Fibroblast of lung (primary cell): ENCODE measurements at regions not wholly inside any gene's neighbourhood (a gene's known extent, or its start where the extent isn't known, plus 50 kb on each side); places are given as distances from the start of the nearest gene placed in this dataset.

Source experiments
- DNase-seq, 2 donors: peaks; one replicate each; pipeline versions ENCODE4 v3.0.0 to v3.0.0-alpha.2; 2010; ENCODE audit warnings: low read depth in 2 of 2
- H2AFZ ChIP-seq: 2 replicates; pipeline ENCODE4 v1.5.1; 2012; ENCODE audit warnings: low read length, control low read depth, inconsistent platforms
- H3K27ac ChIP-seq: 2 replicates; pipeline ENCODE4 v1.5.1; 2011; ENCODE audit warnings: low read length, control low read depth; ENCODE audit not compliant: insufficient read depth
- H3K27me3 ChIP-seq: 2 replicates; pipeline ENCODE4 v1.5.1; 2011; ENCODE audit warnings: mild to moderate bottlenecking, low read length; ENCODE audit not compliant: control insufficient read depth, insufficient read depth
- H3K36me3 ChIP-seq: 2 replicates; pipeline ENCODE4 v1.5.1; 2011; ENCODE audit warnings: low read length; ENCODE audit not compliant: control insufficient read depth, insufficient read depth
- H3K4me1 ChIP-seq: 2 replicates; pipeline ENCODE4 v1.5.1; 2011; ENCODE audit warnings: low read length; ENCODE audit not compliant: control insufficient read depth, insufficient read depth; ENCODE audit errors: extremely low read depth
- H3K4me2 ChIP-seq: 2 replicates; pipeline ENCODE4 v1.5.1; 2011; ENCODE audit warnings: low read length, control low read depth; ENCODE audit not compliant: insufficient read depth; ENCODE audit errors: extremely low read depth
- H3K4me3 ChIP-seq, 4 experiments: fragments of 200-600 bp in 1 of 4; sonication (generic) in 1 of 4; replicated peaks in 1 of 4; 2 replicates each; pipeline ENCODE4 v1.5.1; 2011 to 2016; ENCODE audit warnings: low read length in 4 of 4, low read depth in 3 of 4, mild to moderate bottlenecking in 3 of 4, control low read depth in 2 of 4, inconsistent platforms in 1 of 4, mixed read lengths in 1 of 4; ENCODE audit not compliant: insufficient read depth in 1 of 4; ENCODE audit errors: control extremely low read depth in 1 of 4
- H3K79me2 ChIP-seq: 2 replicates; pipeline ENCODE4 v1.5.1; 2012; ENCODE audit warnings: mild to moderate bottlenecking, low read length, inconsistent platforms; ENCODE audit not compliant: control insufficient read depth, insufficient read depth
- H3K9ac ChIP-seq: 2 replicates; pipeline ENCODE4 v1.5.1; 2011; ENCODE audit warnings: mild to moderate bottlenecking, low read length, control low read depth; ENCODE audit not compliant: insufficient read depth
- H3K9me3 ChIP-seq: 2 replicates; pipeline ENCODE4 v1.5.1; 2012; ENCODE audit warnings: low read depth, low read length; ENCODE audit not compliant: control insufficient read depth, insufficient read depth
- H4K20me1 ChIP-seq: 2 replicates; pipeline ENCODE4 v1.5.1; 2011; ENCODE audit warnings: low read length; ENCODE audit not compliant: control insufficient read depth, insufficient read depth; ENCODE audit errors: extremely low read depth
- EZH2 ChIP-seq: IDR thresholded peaks from 2 replicates; pipeline ENCODE4 v1.5.1; 2012; ENCODE audit warnings: low read length, control low read depth, mild to moderate bottlenecking; ENCODE audit errors: missing control alignments
- TF ChIP-seq, protein P1 (sequence below), 2 donors: IDR thresholded peaks in 1 of 2; conservative IDR thresholded peaks in 1 of 2; 1 replicate in 1 of 2; 2 replicates in 1 of 2; pipeline ENCODE4 v1.5.1; 2011 to 2012; ENCODE audit warnings: low read length in 2 of 2, control low read depth in 1 of 2, inconsistent platforms in 1 of 2, low read depth in 1 of 2, mild to moderate bottlenecking in 1 of 2

DNA sequence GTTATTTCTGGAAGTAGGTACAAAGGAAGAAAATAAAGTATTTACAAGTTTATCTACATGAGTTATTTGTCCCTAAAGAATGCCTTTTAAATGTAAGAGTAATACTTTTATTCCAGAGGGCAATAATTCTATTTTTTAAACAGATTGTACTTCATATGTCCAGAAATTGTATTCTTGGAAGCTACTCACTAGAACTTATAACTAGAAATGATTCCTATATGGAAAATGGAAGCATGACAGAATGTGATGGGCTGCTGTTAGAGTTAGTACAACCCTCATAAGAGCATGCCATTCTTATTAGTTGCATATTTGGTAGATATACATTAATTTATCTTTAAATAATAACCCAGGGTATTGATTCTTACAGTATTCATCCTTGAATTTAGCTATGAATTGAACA lies 362.0 kb downstream of the FSIP2 start:
- no peak overlapping the region for H3K4me3 ChIP-seq
- H3K27ac ChIP-seq: no peak overlapping the region
- TF ChIP-seq EZH2: no peak
- TF ChIP-seq, protein P1, sequence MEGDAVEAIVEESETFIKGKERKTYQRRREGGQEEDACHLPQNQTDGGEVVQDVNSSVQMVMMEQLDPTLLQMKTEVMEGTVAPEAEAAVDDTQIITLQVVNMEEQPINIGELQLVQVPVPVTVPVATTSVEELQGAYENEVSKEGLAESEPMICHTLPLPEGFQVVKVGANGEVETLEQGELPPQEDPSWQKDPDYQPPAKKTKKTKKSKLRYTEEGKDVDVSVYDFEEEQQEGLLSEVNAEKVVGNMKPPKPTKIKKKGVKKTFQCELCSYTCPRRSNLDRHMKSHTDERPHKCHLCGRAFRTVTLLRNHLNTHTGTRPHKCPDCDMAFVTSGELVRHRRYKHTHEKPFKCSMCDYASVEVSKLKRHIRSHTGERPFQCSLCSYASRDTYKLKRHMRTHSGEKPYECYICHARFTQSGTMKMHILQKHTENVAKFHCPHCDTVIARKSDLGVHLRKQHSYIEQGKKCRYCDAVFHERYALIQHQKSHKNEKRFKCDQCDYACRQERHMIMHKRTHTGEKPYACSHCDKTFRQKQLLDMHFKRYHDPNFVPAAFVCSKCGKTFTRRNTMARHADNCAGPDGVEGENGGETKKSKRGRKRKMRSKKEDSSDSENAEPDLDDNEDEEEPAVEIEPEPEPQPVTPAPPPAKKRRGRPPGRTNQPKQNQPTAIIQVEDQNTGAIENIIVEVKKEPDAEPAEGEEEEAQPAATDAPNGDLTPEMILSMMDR (conservative IDR thresholded peaks at IDR 0.05 in 1 of 2, IDR thresholded peaks at IDR 0.05 in 1 of 2; ENCODE audit: low read depth in 1 of 2, low read length in 2 of 2): no peak
- no peaks in the 10 kb centered on the region for H3K4me1 ChIP-seq
- H2AFZ ChIP-seq: no peak overlapping the region
- no peaks in the 10 kb centered on the region for H3K27me3 ChIP-seq
- no peaks in the 10 kb centered on the region for H3K79me2 ChIP-seq
- H3K9me3 ChIP-seq: no peaks in the 10 kb centered on the region
- no peak overlapping the region for H3K9ac ChIP-seq
- no peaks in the 10 kb centered on the region for H3K36me3 ChIP-seq
- no peak overlapping the region for H3K4me2 ChIP-seq
- DNase-seq: no peak
- H4K20me1 ChIP-seq: no peaks in the 10 kb centered on the region

DNA sequence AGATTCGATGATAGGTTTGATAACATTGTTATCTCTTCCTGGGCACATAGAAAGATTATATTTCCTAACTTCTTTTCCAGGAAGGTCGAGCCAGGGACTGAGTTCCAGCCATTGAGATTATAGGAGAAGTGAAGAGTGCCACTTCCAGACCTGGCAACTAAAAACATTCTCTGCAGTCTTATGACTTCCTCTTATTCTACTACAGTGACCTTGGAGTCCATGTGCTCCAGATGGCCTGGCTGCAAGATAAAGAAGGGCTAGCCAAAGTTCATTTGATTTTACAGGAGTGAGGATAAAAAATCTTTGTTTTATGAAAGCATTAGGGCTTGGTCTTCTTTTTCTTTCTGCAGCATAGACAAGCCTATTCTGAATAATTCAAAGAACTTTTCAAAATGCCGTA lies 363.0 kb downstream of the FSIP2 start:
- no peaks in the 10 kb centered on the region for H3K36me3 ChIP-seq
- H3K79me2 ChIP-seq: no peaks in the 10 kb centered on the region
- no peak overlapping the region for H2AFZ ChIP-seq
- TF ChIP-seq, protein P1 (conservative IDR thresholded peaks at IDR 0.05 in 1 of 2, IDR thresholded peaks at IDR 0.05 in 1 of 2; ENCODE audit: low read depth in 1 of 2, low read length in 2 of 2): no peak
- TF ChIP-seq EZH2: no peak
- DNase-seq: no peak
- H3K4me3 ChIP-seq: no peak overlapping the region
- H3K4me2 ChIP-seq: no peak overlapping the region
- no peaks in the 10 kb centered on the region for H4K20me1 ChIP-seq
- no peaks in the 10 kb centered on the region for H3K4me1 ChIP-seq
- no peak overlapping the region for H3K27ac ChIP-seq
- no peak overlapping the region for H3K9ac ChIP-seq
- H3K27me3 ChIP-seq: no peaks in the 10 kb centered on the region
- H3K9me3 ChIP-seq: no peaks in the 10 kb centered on the region

DNA sequence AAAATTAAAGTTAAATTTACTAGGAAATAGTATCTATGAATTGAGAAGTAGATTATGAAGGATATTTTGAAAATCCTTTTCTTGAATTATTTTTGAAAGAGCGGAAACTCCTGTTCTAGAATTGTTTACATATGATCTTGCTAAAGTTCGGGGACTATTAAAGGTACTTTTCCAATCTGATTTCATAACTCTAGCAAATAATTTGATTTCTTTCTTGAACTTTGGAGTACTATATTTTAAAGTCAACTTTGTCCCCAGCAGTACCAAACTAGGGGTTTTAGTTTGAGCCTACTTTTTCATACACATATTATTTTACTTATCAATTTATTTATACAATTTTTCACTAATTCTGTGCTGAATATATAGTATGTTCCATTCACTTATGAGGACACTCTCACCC lies 364.7 kb downstream of the FSIP2 start:
- no peaks in the 10 kb centered on the region for H3K27me3 ChIP-seq
- TF ChIP-seq, protein P1 (conservative IDR thresholded peaks at IDR 0.05 in 1 of 2, IDR thresholded peaks at IDR 0.05 in 1 of 2; ENCODE audit: low read depth in 1 of 2, low read length in 2 of 2): no peak
- TF ChIP-seq EZH2: no peak

More for the DNA sequence above, 364.7 kb downstream of the FSIP2 start:
- Histone ChIP-seq H3K9me3 (no peaks in the 10 kb centered on the region), H4K20me1 (no peaks in the 10 kb centered on the region), H3K4me1 (no peaks in the 10 kb centered on the region), H3K27ac (no peak overlapping the region), H2AFZ (no peak overlapping the region), H3K36me3 (no peaks in the 10 kb centered on the region), H3K4me2 (no peak overlapping the region), H3K9ac (no peak overlapping the region), H3K4me3 (no peak overlapping the region), H3K79me2 (no peaks in the 10 kb centered on the region)
- DNase-seq: no peak
